ENCODE measurements at regions not wholly inside any gene's neighbourhood (a gene's known extent, or its start where the extent isn't known, plus 50 kb on each side); places are given as distances from the start of the nearest gene placed in this dataset.
A peak's percentile ranks its signal among the peaks of the same experiment; 100 is the strongest.

DNA sequence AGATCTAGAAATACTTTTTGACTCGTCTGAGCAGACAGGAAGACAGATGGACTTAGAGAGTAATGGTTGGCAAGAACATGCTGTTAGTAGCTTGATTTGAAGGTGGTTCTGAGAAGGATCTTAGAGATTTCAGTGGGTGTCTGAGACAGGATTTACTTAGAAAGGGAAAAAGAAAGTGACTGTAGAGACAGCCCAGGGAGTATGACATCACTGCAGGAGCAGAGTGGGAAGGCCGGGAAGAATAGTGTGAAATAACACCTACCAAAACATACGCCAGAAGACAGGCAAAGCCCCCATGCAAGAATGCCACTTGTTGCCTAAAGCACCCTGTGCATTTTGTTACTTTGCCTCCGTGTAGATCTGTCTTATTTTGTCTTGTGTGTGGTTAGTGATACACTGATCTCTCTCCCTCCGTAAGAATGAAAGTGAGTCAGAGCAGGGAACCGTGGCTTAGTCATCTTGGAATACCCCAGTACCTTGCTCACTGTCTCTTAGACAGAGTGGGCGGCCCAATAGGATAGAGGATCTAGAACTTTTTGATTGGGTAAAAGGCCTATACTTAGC is 161.3 kb upstream of the IFNG-AS1 start (continued):
- TF ChIP-seq, protein P1, sequence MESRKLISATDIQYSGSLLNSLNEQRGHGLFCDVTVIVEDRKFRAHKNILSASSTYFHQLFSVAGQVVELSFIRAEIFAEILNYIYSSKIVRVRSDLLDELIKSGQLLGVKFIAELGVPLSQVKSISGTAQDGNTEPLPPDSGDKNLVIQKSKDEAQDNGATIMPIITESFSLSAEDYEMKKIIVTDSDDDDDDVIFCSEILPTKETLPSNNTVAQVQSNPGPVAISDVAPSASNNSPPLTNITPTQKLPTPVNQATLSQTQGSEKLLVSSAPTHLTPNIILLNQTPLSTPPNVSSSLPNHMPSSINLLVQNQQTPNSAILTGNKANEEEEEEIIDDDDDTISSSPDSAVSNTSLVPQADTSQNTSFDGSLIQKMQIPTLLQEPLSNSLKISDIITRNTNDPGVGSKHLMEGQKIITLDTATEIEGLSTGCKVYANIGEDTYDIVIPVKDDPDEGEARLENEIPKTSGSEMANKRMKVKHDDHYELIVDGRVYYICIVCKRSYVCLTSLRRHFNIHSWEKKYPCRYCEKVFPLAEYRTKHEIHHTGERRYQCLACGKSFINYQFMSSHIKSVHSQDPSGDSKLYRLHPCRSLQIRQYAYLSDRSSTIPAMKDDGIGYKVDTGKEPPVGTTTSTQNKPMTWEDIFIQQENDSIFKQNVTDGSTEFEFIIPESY (IDR thresholded peaks at IDR 0.05; ENCODE audit: borderline replicate concordance, low read depth): no peak
- TF ChIP-seq GABPA (IDR thresholded peaks at IDR 0.05; ENCODE audit: low read depth) (no peak), ELF1 (IDR thresholded peaks at IDR 0.05) (no peak), JUND (IDR thresholded peaks at IDR 0.05) (peak; percentile 93), TCF12 (IDR thresholded peaks at IDR 0.05) (peak; percentile 77), RAD21 (IDR thresholded peaks at IDR 0.05; ENCODE audit: low read length) (no peak), EP300 (IDR thresholded peaks at IDR 0.05; ENCODE audit: borderline replicate concordance in 1 of 2, low read depth in 1 of 2, low read length in 1 of 2) (peak in 1 of 2 experiments; percentile 67; a peak in 1 of 4 replicates), RFX5 (IDR thresholded peaks at IDR 0.05; ENCODE audit: low read length) (no peak), SIN3A (IDR thresholded peaks at IDR 0.05; ENCODE audit: borderline replicate concordance, low read depth, low read length) (0 out of 2 replicates have a peak, but pooled peaks have one; percentile 16), SMC3 (IDR thresholded peaks at IDR 0.05; ENCODE audit: low read depth, low read length) (no peak)
- TF ChIP-seq, protein P2, sequence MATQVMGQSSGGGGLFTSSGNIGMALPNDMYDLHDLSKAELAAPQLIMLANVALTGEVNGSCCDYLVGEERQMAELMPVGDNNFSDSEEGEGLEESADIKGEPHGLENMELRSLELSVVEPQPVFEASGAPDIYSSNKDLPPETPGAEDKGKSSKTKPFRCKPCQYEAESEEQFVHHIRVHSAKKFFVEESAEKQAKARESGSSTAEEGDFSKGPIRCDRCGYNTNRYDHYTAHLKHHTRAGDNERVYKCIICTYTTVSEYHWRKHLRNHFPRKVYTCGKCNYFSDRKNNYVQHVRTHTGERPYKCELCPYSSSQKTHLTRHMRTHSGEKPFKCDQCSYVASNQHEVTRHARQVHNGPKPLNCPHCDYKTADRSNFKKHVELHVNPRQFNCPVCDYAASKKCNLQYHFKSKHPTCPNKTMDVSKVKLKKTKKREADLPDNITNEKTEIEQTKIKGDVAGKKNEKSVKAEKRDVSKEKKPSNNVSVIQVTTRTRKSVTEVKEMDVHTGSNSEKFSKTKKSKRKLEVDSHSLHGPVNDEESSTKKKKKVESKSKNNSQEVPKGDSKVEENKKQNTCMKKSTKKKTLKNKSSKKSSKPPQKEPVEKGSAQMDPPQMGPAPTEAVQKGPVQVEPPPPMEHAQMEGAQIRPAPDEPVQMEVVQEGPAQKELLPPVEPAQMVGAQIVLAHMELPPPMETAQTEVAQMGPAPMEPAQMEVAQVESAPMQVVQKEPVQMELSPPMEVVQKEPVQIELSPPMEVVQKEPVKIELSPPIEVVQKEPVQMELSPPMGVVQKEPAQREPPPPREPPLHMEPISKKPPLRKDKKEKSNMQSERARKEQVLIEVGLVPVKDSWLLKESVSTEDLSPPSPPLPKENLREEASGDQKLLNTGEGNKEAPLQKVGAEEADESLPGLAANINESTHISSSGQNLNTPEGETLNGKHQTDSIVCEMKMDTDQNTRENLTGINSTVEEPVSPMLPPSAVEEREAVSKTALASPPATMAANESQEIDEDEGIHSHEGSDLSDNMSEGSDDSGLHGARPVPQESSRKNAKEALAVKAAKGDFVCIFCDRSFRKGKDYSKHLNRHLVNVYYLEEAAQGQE (IDR thresholded peaks at IDR 0.05; ENCODE audit: low read depth, low read length): no peak

GRCh38 chr12:67829896-67830295 is 159.4 kb upstream of the IFNG-AS1 start:
- Histone ChIP-seq H3K9me2 (no peaks in the 10 kb centered on the region), H3K36me3 (replicated peaks in 1 of 2; ENCODE audit: control insufficient read depth in 1 of 2, insufficient read depth in 2 of 2, low read length in 1 of 2) (no peaks in the 10 kb centered on the region), H3K4me2 (no peak overlapping the region), H3K79me2 (ENCODE audit: insufficient read depth) (no peaks in the 10 kb centered on the region), H3K4me1 (ENCODE audit: control insufficient read depth in 1 of 2, insufficient read depth in 2 of 2, low read depth in 1 of 2, low read length in 1 of 2) (peaks cover 0 to 11% of the 10 kb centered on the region in 2 experiments; a peak in 3 of 4 replicates), H3F3A (replicated peaks; ENCODE audit: insufficient read depth) (peaks cover 23% of the 10 kb centered on the region), H3K4me3 (ENCODE audit: low read depth in 2 of 2, low read length in 1 of 2) (no peak overlapping the region), H3K27me3 (ENCODE audit: insufficient read depth) (no peaks in the 10 kb centered on the region), H2AFZ (ENCODE audit: low read depth) (no peak overlapping the region), H3K27ac (ENCODE audit: low read depth in 2 of 2, low read length in 1 of 2) (no peak overlapping the region), H3K9me3 (no peaks in the 10 kb centered on the region), H4K20me1 (ENCODE audit: insufficient read depth) (no peaks in the 10 kb centered on the region), H3K9ac (no peak overlapping the region)
- ChIA-PET CTCF (interaction anchor here (0.8 to 0.9 kb wide), 2 partner anchors 130 to 179 kb away, joined by 3 to 4 read pairs; no protein-coding TSS in a partner anchor), POLR2A (no interaction called here)
- TF ChIP-seq FOSL2 (IDR thresholded peaks at IDR 0.05; ENCODE audit: borderline replicate concordance, low read depth) (no peak), NRF1 (IDR thresholded peaks at IDR 0.05; ENCODE audit: low read depth, low read length) (no peak), RCOR1 (IDR thresholded peaks at IDR 0.05; ENCODE audit: low read length) (no peak), GATA2 (CRISPR knock-in tag; IDR thresholded peaks at IDR 0.05) (no peak), NFIC (IDR thresholded peaks at IDR 0.05; ENCODE audit: borderline replicate concordance) (no peak), RAD21 (IDR thresholded peaks at IDR 0.05; ENCODE audit: low read length) (no peak), GABPA (IDR thresholded peaks at IDR 0.05; ENCODE audit: low read depth) (no peak), RXRA (IDR thresholded peaks at IDR 0.05; ENCODE audit: borderline replicate concordance, low read depth) (no peak), MXI1 (IDR thresholded peaks at IDR 0.05; ENCODE audit: low read depth, low read length) (no peak), USF2 (IDR thresholded peaks at IDR 0.05; ENCODE audit: borderline replicate concordance, low read depth, low read length) (no peak), SMC3 (IDR thresholded peaks at IDR 0.05; ENCODE audit: low read depth, low read length) (no peak), SIN3A (IDR thresholded peaks at IDR 0.05; ENCODE audit: borderline replicate concordance, low read depth, low read length) (no peak), TCF12 (IDR thresholded peaks at IDR 0.05) (no peak), POLR2AphosphoS5 (IDR thresholded peaks at IDR 0.05; ENCODE audit: low read depth, low read length) (no peak), RFX5 (IDR thresholded peaks at IDR 0.05; ENCODE audit: low read length) (no peak), JUND (IDR thresholded peaks at IDR 0.05) (no peak), TEAD4 (IDR thresholded peaks at IDR 0.05; ENCODE audit: borderline replicate concordance, insufficient read depth) (no peak), FOXM1 (IDR thresholded peaks at IDR 0.05; ENCODE audit: low read depth) (no peak)
- TF ChIP-seq, protein P3, sequence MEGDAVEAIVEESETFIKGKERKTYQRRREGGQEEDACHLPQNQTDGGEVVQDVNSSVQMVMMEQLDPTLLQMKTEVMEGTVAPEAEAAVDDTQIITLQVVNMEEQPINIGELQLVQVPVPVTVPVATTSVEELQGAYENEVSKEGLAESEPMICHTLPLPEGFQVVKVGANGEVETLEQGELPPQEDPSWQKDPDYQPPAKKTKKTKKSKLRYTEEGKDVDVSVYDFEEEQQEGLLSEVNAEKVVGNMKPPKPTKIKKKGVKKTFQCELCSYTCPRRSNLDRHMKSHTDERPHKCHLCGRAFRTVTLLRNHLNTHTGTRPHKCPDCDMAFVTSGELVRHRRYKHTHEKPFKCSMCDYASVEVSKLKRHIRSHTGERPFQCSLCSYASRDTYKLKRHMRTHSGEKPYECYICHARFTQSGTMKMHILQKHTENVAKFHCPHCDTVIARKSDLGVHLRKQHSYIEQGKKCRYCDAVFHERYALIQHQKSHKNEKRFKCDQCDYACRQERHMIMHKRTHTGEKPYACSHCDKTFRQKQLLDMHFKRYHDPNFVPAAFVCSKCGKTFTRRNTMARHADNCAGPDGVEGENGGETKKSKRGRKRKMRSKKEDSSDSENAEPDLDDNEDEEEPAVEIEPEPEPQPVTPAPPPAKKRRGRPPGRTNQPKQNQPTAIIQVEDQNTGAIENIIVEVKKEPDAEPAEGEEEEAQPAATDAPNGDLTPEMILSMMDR (IDR thresholded peaks at IDR 0.05): no peak
- no peak for DNase-seq
- 97% methylated on average over 4 of the region's 4 CpGs for WGBS (ENCODE audit: low lambda C conversion rate)

Data from SK-N-SH (cell line).